Stimulated activated CD4-positive, alpha-beta T cell treated with anti-CD3 and anti-CD28 coated beads, Interleukin-4, amount 100 ng/mL, for 24 hours (primary cell): ENCODE measurements at regions not wholly inside any gene's neighbourhood (a gene's known extent, or its start where the extent isn't known, plus 50 kb on each side); places are given as distances from the start of the nearest gene placed in this dataset.
"Not testable (repeated sequence)": the region's sequence is repeated elsewhere in the genome, so short reads cannot be mapped to it uniquely, and the experiment has no call there.

Experiments
- DNase-seq: peaks from one replicate; pipeline ENCODE4 v3.0.0-alpha.2; 2020

DNA sequence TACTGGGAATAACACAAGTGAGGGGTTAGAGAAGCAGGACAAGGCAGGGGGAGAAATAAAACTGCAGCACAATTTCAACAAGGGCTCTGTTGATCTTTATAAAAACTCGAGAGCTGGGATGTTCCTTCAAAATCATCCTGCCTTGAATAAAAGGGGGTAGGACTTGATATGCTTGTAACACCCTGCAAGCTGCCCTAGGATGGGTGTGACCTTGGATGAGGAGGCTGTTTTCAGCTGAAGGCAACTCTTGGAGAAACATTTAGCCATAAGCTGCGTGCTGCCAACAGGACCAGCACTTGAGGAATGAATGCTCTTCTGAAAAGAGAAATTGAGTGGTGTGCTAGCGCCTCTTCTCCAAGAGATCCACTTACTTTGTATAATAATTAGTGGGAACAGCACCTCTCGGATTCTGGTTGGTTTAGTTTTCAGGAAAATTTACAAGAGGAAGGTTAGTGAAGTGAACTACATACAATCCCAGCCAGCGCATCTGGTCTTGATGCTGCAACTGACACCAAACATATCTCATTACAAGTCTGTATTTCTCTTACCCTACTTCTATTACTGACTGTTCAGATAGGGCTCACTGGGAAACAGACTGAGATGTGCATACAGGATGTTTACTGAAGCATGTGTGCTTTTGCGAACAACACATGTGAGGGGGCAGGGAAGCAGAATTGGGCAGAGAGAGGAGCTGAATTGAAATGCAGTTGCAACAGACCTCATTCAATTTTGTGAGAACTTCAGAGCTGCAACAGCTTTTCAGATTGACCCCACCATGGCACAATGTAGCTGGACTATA lies 643.0 kb upstream of the GOLIM4 start:
- DNase-seq: no peak

DNA sequence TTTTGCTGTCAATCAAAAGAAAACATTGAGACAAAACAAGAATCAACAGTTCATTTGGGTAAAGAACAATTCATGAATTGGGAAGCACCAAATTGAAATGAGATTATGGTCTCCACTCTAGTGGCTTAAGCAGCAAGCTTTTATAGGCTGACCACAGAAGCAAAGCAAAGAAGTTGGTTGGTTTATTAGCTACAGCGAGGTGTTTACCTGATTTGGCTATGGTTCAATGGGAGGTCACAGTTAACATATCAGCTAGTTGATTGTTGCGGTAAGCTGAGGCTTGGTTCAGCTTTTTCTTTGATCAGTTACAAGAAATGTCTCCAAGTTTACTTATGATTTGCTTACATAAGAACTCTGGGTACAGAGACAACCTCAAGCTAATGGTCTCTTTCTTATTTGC lies 640.5 kb upstream of the GOLIM4 start:
- no peak for DNase-seq

DNA sequence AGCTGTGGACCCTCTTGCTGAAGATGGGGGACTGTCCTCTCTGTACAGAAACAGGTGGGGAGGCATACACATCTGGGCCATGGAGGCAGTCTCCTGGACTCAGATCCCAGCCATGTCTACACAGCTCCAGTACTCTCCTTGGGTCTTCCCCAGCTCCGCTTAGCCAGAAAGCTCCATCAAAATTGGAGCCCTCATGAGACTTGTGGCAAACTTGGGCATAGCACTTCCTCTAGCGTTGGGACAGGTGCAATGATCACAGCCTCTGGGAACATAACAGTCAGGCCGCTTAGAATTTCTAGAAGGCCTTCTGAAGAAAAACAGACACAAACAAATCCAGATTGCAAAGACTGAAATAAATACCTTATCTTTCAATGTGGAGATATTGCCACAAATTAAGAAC lies 634.3 kb upstream of the GOLIM4 start:
- no peak for DNase-seq

DNA sequence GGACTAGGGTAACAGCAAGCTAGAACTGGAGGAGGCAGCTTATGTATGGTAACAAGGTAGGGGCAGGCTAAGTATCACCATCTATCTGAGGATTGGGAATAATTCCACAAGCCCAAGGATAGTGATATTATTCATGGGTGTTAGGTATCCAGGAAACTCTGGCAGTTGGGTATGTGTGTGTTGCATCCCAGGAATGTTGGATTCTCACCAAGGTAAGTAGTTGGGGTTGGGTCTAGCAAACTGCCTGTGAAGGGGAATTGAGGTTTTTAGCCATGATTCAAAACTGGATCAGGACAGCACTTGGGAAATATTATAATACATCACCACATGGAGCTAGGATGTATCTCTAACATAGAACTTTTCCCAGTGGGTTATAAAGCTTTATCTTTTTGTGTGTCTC lies 626.4 kb upstream of the GOLIM4 start:
- DNase-seq: no peak

DNA sequence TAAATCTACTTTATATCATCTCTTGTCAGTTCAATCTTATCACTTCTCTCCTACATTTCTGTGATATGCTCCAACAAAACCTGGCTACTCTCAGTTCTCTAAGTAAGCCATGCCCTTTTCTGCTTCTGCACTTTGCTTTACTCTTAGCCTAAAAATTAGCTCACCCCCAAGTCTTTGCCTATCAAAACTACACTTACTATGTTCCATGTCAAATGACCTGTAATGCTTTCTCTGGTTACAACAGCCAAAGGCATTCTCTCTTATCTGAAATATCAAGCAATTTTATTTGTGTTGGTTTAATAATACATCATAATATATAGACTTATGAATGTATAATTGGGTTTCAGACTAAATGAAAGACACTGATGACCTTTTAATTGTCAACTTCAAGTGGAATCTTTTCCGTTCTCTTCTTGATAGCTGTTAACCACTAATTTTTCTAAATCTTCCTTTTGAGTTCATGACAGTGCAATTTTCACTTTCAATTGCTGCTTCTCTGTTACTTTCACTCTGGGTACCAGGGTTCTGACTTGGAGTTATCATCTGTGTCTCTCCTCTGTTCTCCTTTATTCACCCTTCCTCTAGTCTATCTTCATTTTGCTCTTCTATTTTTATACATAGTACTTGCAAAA lies 619.0 kb upstream of the GOLIM4 start:
- DNase-seq: no peak

DNA sequence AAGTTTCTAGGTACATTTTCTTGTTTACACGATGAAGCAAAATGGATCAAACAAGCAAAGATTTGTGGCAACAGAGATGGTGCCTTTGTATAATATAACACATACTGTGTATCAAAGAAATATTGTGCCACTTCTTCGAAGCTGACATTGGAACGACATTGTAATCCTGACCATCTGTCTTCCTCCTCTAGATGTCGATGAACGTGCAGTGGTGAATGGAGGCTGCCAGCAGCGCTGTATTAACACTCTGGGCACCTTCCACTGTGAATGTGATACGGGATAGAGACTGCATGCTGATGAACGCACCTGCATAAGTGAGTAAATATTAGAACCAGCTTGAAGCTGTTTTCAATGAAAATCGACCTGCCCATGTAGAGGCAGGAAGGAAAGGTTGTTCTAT lies 613.3 kb upstream of the GOLIM4 start:
- no peak for DNase-seq

DNA sequence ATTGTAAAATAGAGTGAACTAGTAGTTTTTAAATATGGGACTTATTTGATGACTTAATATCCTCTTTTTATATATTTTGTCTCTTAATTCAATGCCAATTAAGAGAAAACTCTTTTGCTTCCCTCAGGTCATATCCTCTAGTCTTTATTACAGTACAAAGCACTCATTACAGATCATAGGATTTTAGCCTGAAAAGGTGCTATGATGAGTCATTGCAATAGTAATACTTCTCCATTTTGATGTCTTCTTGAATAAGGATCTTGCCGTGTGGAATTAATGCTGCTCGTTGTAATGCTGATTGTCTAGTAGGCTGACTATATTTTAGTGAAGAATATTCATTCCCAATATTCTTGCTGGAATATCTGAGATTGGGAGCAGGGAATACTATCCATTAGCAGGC lies 612.2 kb upstream of the GOLIM4 start:
- DNase-seq: no peak

DNA sequence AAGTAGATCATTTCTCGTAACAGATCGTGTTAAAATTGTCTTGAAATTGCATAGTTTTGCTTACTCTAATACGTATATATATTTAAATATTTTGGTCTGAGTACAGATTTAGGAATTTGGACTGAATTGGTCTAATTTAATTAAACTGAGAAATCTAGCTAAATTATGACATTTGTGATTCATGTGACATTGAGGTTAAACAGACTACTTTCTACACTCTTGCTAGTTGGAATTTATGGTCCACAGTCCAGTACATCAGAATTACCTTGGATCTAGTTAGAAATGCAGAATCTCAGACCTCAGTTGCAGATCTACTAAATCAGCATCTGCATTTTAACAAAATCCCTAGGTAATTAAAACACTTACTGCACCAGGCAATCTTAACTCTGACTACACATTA lies 609.7 kb upstream of the GOLIM4 start:
- DNase-seq: no peak

DNA sequence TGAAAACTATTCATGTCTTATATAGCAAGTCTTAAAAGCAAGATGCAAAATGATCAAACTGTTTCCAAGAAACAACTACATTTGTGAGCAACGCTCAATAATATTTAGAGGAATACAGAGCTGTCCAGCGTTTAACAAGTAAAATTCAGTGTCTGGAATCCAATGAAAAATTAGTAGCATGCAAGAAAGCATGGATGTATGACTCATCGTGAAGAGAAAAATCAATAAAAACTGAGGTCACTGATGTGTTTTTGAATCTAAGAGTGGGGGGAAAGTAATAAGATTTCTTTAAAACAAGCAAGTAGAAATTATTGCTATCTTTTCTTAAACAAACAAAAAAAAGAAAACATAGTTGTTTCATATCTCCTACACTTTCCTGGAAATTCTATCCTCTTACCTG lies 600.3 kb upstream of the GOLIM4 start:
- no peak for DNase-seq

DNA sequence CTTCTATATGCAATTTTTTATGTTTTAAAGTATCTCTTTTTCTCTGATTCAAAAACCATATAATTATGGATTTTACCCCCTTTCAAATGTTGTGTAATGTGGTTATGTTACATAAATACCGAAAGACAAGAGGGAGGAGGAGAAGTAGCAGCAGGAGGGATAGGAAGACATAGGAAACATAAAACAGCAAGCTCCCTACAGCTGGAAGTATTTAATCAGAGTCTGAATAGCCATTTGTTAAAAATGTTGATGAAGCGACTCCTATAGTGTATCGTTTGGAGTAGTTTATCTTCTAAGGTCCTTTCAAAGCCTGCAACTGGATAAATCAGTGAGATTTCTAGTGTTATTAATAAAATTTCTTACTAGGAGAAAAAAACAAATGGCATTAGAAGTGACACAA lies 598.1 kb upstream of the GOLIM4 start:
- no peak for DNase-seq

DNA sequence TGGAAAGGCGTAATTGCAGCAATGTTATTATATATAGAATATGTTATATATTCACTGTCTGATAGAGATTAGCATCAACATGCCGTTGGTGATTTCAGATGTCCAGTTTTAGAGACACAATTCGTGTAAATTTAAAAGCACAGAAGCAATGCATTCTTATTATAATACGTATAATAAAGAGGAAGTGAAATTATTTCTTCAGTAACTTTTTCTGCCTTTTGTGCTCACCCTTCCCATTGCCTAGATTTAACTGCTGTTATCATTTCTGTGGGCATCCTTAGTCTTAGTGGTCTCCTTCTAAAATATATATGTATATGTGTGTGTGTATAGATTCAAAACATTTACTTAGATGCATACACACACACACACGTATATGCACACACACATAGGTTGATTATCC lies 592.5 kb upstream of the GOLIM4 start:
- no peak for DNase-seq

DNA sequence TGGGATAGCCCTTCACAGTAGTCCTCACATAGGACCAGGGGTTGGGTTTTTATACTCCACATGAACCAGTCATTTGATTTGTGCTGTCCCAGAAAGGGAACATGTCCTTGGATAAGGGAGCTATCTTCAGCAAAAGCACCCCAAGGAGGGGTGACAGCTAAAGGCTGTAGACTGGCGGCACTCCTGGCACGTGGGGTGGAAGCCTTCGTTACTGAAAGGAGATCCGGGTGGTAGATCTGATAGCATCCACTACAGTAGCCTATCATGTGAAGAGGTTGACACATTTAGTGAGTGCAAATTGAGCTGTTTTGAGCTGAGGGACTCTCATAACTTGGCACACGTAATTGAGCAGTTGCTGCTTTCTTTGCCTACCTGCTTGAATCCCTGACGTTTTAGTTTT lies 588.8 kb upstream of the GOLIM4 start:
- DNase-seq: no peak

DNA sequence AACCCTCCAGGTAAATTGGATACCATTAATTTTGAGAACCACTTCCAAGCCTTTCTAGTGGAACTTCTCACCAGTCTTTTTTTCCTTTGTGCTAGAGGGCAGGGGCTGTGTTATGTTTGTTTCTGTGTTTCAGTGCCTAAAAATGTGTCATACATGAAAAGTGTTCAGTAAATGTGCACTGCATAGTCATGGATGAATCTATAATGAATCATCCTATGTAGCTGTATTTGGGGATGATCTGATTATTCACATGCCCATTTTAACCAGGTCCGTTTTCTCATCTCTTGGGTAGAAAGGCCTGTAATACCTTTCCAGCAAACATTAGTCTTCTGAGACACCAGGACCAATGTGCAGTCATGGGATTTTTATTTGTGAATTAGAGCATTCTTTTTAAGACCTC lies 583.0 kb upstream of the GOLIM4 start:
- no peak for DNase-seq

DNA sequence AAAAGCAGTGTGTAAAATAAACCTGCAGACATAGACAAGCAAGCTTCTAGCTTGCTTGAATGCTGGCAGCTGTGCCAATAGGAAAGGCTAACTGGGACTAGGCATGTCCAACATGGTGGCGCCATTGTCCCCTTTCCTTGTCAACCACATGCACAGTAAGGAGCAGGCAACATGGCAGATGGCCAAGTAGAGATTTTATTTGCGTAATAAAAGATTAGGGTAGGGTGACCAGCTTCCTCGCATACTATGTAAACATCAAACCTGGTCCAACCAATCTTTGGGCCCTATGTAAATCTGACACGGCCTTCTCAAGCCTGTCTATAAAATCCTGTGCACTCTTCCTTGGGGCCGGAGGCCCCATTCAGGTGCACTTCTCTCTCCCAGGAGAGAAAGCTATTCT lies 575.4 kb upstream of the GOLIM4 start:
- no peak for DNase-seq

DNA sequence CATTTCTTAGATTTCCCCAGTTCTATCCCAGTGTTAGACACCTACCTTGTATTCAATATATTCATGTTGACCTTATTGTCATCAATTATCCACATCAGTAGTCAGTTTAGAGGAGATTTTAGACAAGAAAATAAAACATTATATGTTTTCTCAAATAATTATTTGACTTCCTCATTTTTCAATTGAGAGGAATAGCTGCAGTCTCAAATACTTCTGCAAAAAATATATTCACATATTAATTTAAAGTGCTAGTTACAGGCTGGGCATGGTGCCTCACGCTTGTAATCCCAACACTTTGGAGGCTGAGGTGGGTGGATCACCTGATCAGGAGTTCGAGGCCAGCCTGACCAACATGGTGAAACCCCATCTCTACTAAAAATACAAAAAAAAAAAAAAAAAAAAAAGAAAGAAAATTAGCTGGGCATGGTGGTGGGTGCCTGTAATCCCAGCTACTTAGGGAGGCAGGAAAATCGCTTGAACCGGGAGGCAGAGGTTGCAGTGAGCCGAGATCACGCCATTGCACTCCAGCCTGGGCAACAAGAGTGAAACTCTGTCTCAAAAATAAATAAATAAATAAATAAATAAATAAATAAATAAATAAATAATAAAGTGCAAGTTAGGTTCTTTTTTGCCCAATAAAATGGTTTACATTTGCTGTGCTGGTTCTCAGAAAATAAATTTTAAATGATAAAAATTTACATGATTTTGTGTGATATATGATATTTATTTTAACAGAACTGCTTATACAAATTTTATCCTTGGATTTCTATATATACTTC lies 565.3 kb upstream of the GOLIM4 start:
- not testable (repeated sequence) for DNase-seq

DNA sequence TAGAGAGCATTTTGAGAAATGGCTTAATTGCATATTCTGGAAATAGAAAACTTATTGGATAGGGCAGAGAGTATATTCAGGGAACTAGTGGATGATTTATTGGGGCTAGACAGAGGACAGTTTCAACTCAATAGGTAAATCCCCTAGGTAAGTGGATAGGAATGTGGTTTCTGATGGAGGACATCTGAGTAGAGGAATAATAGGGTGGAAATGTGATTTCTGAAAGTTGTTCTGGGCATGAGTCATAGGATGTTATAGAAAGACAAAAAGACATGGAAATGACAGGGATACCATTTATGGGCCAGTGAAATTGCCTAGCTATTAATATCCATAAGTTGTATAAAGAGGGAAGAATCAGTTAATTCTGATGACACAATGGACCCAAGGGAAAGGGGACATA lies 563.3 kb upstream of the GOLIM4 start:
- DNase-seq: no peak

DNA sequence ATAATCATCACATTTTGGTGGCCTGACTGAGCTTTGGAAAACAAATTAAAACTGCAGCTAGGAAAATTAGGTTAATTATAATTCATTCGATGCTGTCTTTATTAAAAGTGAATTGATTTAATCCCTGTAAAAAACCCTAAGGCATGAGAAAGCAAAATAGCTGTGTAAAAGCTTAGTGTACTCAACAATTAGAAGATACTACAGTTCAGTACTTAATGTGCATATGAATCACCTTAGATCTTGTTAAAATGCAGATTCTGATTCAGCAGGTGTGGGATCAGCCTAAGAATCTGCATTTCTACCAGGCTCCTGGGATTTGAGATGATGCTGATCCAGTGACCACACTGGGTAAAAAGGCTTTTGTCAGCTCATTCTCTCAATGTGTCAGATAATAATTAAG lies 559.9 kb upstream of the GOLIM4 start:
- no peak for DNase-seq

DNA sequence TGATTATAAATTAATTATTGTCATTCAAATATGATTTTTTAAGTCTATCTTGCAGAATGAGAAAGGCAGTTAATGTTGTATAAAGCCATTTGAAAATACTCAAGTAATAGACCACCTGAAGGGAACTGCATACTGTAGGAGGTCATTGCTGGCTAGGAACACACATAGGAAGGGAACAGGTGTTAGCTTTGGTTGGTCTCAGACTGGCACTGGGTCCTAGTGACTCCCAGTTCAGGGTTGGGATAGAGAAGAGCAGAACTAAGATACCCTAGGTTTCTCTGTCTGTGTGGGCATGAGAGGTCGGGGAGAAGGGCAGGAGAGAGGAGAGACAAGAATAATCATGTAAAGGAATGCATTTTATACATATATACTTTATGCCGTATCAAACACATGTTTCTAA lies 559.0 kb upstream of the GOLIM4 start:
- no peak for DNase-seq

DNA sequence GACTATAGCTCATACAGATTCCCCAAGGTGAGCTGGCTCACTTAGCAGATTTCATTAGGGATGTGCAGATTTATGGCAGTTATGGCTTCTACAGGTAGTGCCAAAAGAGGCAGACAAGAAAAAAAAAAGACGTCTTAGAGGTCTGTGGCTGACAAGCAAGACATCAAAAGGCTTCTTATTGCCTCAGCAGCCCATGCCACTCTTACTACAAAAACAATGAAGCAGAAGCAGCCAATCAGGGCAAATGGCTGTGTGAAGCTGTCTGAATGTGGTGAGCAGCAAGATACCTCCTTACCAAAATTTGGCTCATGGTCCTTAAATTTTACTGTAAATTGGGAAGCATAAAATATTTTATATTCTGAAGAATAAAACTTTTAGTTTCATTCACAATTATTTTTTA lies 557.5 kb upstream of the GOLIM4 start:
- no peak for DNase-seq

DNA sequence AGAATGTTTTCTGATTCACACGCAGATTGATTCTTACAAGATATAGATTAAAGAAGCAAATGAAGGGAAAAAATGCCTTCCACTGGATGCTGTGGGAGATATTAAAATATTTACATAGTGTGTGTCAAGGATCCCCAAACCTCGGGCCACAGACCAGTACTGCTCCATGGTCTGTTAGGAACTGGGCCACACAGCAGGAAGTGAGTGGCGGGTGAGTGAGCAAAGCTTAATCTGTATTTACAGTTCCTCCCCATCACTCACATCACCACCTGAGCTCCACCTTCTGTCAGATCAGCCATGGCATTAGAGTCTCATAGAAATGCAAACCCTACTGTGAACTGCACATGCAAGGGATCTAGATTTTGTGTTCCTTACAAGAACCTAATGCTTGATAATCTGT lies 552.6 kb upstream of the GOLIM4 start:
- no peak for DNase-seq

DNA sequence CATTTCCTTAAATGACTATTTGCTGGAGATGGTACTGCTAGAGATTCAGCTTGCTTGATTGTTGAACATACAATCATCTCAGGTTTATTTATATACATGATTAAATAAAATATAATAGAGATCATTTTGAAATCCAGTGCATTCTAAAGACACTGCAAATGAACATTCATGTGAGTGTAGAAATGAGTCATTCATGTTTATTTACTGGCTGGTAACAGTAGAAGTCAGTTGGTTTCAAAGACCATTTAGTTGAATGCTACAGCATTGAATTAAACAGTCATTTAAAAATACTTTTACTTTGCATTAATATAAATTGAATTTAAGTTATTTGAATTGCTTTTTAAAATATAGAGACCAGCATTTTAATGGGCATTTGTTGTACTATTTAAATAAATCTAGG lies 551.9 kb upstream of the GOLIM4 start:
- DNase-seq: no peak

DNA sequence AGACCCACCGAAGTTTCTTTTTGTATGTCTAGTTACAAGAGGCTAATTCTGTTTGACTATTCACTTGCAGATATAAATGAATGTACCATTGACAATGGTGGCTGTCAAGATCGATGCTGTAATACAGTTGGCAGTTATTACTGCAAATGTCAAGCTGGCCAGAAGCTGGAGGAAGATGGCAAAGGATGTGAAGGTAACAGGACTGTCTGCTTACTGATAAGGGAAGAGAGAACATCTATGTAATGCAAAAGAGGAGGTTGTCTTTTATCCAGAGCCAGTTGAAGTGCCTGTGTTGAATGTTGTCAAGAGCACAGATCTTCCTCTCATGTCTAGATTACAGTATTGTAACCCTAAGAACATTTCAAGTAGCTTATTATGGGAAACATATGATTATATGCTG lies 549.5 kb upstream of the GOLIM4 start:
- no peak for DNase-seq

DNA sequence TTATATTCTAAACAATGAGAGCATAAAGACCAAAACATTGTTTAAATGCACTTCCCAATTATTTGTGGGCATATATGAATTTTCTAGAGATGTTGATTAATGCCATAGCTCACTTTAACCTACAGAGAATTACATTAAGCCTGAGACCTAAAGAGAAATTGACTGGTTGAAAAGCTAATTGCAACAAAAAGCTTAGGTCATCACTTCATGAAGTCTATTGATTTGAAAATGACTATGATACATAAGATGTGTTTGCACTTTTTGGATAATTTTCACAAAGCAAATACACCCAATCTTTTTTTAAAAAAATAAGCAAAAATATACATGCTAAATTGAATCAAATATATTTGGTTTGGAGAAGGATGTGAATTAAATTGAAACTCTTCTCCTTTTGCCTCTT lies 532.8 kb upstream of the GOLIM4 start:
- DNase-seq: no peak

DNA sequence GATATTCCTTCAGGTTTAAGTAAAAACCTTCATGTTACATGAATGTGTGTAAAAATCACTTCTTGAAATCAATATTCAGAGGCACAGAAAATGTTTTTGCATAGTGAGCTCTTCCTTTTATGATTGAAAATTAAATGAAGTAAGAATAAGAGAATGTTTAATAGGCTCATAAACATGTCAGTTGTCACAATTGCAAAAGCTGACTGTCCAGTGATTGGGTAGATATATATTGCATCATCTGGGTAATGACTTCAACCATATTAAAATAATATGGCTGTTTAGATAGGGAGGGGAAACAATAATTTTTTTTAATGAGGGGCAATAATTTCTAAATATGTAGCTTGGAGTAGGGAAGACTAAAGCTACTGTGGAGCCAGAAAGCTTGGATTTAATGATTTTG lies 529.8 kb upstream of the GOLIM4 start:
- no peak for DNase-seq
